ENCODE measurements at regions not wholly inside any gene's neighbourhood (a gene's known extent, or its start where the extent isn't known, plus 50 kb on each side); places are given as distances from the start of the nearest gene placed in this dataset.

DNA sequence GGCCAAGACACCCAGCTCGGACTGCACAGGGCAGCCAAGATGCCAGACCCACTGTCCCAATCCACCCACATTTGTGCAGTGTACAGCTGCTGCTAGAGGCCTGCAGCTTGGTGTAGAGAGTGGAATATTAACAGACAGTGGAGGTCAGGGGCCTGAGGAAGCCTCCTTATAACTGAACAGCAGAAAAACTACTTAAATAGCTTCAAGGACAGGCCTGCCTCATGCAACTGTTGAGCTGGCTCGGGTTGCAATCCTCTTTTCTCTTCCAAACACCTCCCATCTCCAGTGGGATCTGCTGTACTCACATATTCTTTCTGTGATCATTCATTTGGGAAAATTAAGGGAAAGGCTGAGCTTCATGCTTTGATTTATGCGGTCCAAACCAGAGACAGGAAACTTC lies 1043.2 kb upstream of the TMEM132C start:
- TF ChIP-seq EZH2 (IDR thresholded peaks at IDR 0.05; ENCODE audit: low read length, unreplicated experiment), result no peak
- TF ChIP-seq, protein P1, sequence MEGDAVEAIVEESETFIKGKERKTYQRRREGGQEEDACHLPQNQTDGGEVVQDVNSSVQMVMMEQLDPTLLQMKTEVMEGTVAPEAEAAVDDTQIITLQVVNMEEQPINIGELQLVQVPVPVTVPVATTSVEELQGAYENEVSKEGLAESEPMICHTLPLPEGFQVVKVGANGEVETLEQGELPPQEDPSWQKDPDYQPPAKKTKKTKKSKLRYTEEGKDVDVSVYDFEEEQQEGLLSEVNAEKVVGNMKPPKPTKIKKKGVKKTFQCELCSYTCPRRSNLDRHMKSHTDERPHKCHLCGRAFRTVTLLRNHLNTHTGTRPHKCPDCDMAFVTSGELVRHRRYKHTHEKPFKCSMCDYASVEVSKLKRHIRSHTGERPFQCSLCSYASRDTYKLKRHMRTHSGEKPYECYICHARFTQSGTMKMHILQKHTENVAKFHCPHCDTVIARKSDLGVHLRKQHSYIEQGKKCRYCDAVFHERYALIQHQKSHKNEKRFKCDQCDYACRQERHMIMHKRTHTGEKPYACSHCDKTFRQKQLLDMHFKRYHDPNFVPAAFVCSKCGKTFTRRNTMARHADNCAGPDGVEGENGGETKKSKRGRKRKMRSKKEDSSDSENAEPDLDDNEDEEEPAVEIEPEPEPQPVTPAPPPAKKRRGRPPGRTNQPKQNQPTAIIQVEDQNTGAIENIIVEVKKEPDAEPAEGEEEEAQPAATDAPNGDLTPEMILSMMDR (conservative IDR thresholded peaks at IDR 0.05; ENCODE audit: low read depth, low read length), result no peak
- TF ChIP-seq EZH2phosphoT487 (IDR thresholded peaks at IDR 0.05; ENCODE audit: borderline replicate concordance, low read length), result no peak

Measured in PC-3 (cell line).